Keratinocyte (primary cell): ENCODE measurements at regions not wholly inside any gene's neighbourhood (a gene's known extent, or its start where the extent isn't known, plus 50 kb on each side); places are given as distances from the start of the nearest gene placed in this dataset.

Source experiments
- DNase-seq: peaks from one replicate; pipeline ENCODE4 v3.0.0-alpha.2; 2011; ENCODE audit warnings: low read depth, missing footprints, low spot score
- FAIRE-seq: peaks from 2 replicates; lab custom pipeline; 2011; peaks lifted over from hg19 to GRCh38; lab: Jason Lieb, UNC
- H2AFZ ChIP-seq: 2 replicates; pipeline ENCODE4 v1.6.0; 2012; ENCODE audit warnings: low read length, control low read depth, inconsistent platforms; ENCODE audit not compliant: control insufficient read depth
- H3K27ac ChIP-seq: 2 replicates; pipeline ENCODE4 v1.5.1; 2011; ENCODE audit warnings: low read length; ENCODE audit not compliant: control insufficient read depth, insufficient read depth
- H3K27me3 ChIP-seq: 3 replicates; pipeline ENCODE4 v1.6.0; 2011; ENCODE audit warnings: low read length; ENCODE audit not compliant: control insufficient read depth, insufficient read depth; ENCODE audit errors: extremely low read depth
- H3K36me3 ChIP-seq, 2 experiments: 2 replicates in 1 of 2; 3 replicates in 1 of 2; pipeline ENCODE4 v1.5.1; 2011; ENCODE audit warnings: low read length in 2 of 2, mild to moderate bottlenecking in 1 of 2; ENCODE audit not compliant: control insufficient read depth in 2 of 2, insufficient read depth in 2 of 2; ENCODE audit errors: extremely low read depth in 1 of 2
- H3K4me1 ChIP-seq: 3 replicates; pipeline ENCODE4 v1.5.1; 2011; ENCODE audit warnings: low read length; ENCODE audit not compliant: control insufficient read depth, insufficient read depth; ENCODE audit errors: extremely low read depth
- H3K4me2 ChIP-seq: 3 replicates; pipeline ENCODE4 v1.6.0; 2011; ENCODE audit warnings: low read depth, low read length; ENCODE audit not compliant: control insufficient read depth, insufficient read depth; ENCODE audit errors: extremely low read depth
- H3K4me3 ChIP-seq, 3 experiments: fragments of 200-600 bp in 1 of 3; sonication (generic) in 1 of 3; 2 replicates in 2 of 3; 3 replicates in 1 of 3; pipeline ENCODE4 v1.5.1; 2011 to 2016; ENCODE audit warnings: low read length in 3 of 3, mild to moderate bottlenecking in 3 of 3, control low read depth in 2 of 3, inconsistent platforms in 1 of 3, low read depth in 1 of 3, mixed read lengths in 1 of 3, mixed run types in 1 of 3, moderate library complexity in 1 of 3; ENCODE audit not compliant: control insufficient read depth in 2 of 3, insufficient read depth in 2 of 3; ENCODE audit errors: extremely low read depth in 1 of 3
- H3K79me2 ChIP-seq: 2 replicates; pipeline ENCODE4 v1.6.0; 2012; ENCODE audit warnings: low read length; ENCODE audit not compliant: control insufficient read depth, insufficient read depth
- H3K9ac ChIP-seq: 3 replicates; pipeline ENCODE4 v1.6.0; 2011; ENCODE audit warnings: low read length; ENCODE audit not compliant: control insufficient read depth, insufficient read depth; ENCODE audit errors: extremely low read depth
- H3K9me1 ChIP-seq: 3 replicates; pipeline ENCODE4 v1.6.0; 2011; ENCODE audit warnings: low read length; ENCODE audit not compliant: control insufficient read depth, insufficient read depth; ENCODE audit errors: extremely low read depth
- H3K9me3 ChIP-seq: 2 replicates; pipeline ENCODE4 v1.5.1; 2012; ENCODE audit warnings: low read depth, low read length; ENCODE audit not compliant: control insufficient read depth
- H4K20me1 ChIP-seq: 3 replicates; pipeline ENCODE4 v1.6.0; 2011; ENCODE audit warnings: low read length; ENCODE audit not compliant: control insufficient read depth, insufficient read depth; ENCODE audit errors: extremely low read depth
- CTCF ChIP-seq, 3 experiments: IDR thresholded peaks in 1 of 3; conservative IDR thresholded peaks in 1 of 3; optimal IDR thresholded peaks in 1 of 3; 2 replicates in 2 of 3; 3 replicates in 1 of 3; pipeline versions ENCODE3 to v1.5.1; 2011; ENCODE audit warnings: low read length in 3 of 3, mild to moderate bottlenecking in 3 of 3, moderate library complexity in 2 of 3, control low read depth in 1 of 3, inconsistent platforms in 1 of 3; ENCODE audit not compliant: insufficient read depth in 2 of 3; ENCODE audit errors: extremely low read depth in 1 of 3
- EZH2 ChIP-seq: IDR thresholded peaks from one replicate; pipeline ENCODE4 v1.6.1; 2012; ENCODE audit warnings: inconsistent platforms, mild to moderate bottlenecking, low read length, moderate library complexity
- dilution Hi-C: fragments of 300-500 bp; cut with MboI; formaldehyde crosslinking; loops from one replicate; pipeline ENCODE4 v1.7.0; 2020; ENCODE audit warnings: low sequenced_read_pairs; ENCODE audit not compliant: extremely low pct_ligation_motif_present

- H3K9me1 ChIP-seq = no peaks in the 10 kb centered on the region
- H3K36me3 ChIP-seq = no peaks in the 10 kb centered on the region
- no peaks in the 10 kb centered on the region for H3K79me2 ChIP-seq
- H3K27me3 ChIP-seq = no peaks in the 10 kb centered on the region
- dilution Hi-C loops = no loop called here
- H3K4me1 ChIP-seq = no peaks in the 10 kb centered on the region
- DNase-seq (no peak), FAIRE-seq (no peak)
- H3K27ac ChIP-seq = no peak overlapping the region
- no peaks in the 10 kb centered on the region for H4K20me1 ChIP-seq
- H3K4me3 ChIP-seq = no peak overlapping the region
- no peak overlapping the region for H2AFZ ChIP-seq
- H3K9ac ChIP-seq = no peak overlapping the region
- no peak for TF ChIP-seq EZH2
- no peak overlapping the region for H3K4me2 ChIP-seq
- H3K9me3 ChIP-seq = no peaks in the 10 kb centered on the region
These were observed 310.4 kb downstream of the ATXN7L3B start for GRCh38 chr12:74848006-74848405.

- no peaks in the 10 kb centered on the region for H3K79me2 ChIP-seq
- no peak for TF ChIP-seq CTCF (optimal IDR thresholded peaks at IDR 0.05 in 1 of 3, IDR thresholded peaks at IDR 0.05 in 1 of 3, conservative IDR thresholded peaks at IDR 0.05 in 1 of 3; ENCODE audit: extremely low read depth in 1 of 3, insufficient read depth in 2 of 3, low read length in 3 of 3)
- no peak for TF ChIP-seq EZH2
- H3K9me1 ChIP-seq = no peaks in the 10 kb centered on the region
- FAIRE-seq (no peak), DNase-seq (no peak)
- dilution Hi-C loops = no loop called here
- no peak overlapping the region for H3K27ac ChIP-seq
- no peaks in the 10 kb centered on the region for H3K27me3 ChIP-seq
- no peaks in the 10 kb centered on the region for H3K36me3 ChIP-seq
- no peak overlapping the region for H3K4me3 ChIP-seq
- no peaks in the 10 kb centered on the region for H3K4me1 ChIP-seq
- H3K9me3 ChIP-seq = no peaks in the 10 kb centered on the region
- H3K9ac ChIP-seq = no peak overlapping the region
- no peak overlapping the region for H3K4me2 ChIP-seq
- no peaks in the 10 kb centered on the region for H4K20me1 ChIP-seq
- H2AFZ ChIP-seq = no peak overlapping the region
These were observed 312.2 kb downstream of the ATXN7L3B start for GRCh38 chr12:74849801-74850200.

GRCh38 chr12:74871817-74872216 is 334.2 kb downstream of the ATXN7L3B start:
- no peak for FAIRE-seq
- H3K27ac ChIP-seq = no peak overlapping the region
- dilution Hi-C loops = no loop called here
- no peaks in the 10 kb centered on the region for H4K20me1 ChIP-seq
- H3K9me3 ChIP-seq = no peaks in the 10 kb centered on the region
- H3K79me2 ChIP-seq = no peaks in the 10 kb centered on the region
- no peak for DNase-seq
- no peaks in the 10 kb centered on the region for H3K4me1 ChIP-seq
- no peak overlapping the region for H2AFZ ChIP-seq
- H3K9ac ChIP-seq = no peak overlapping the region
- TF ChIP-seq EZH2 = no peak
- TF ChIP-seq CTCF (optimal IDR thresholded peaks at IDR 0.05 in 1 of 3, IDR thresholded peaks at IDR 0.05 in 1 of 3, conservative IDR thresholded peaks at IDR 0.05 in 1 of 3; ENCODE audit: extremely low read depth in 1 of 3, insufficient read depth in 2 of 3, low read length in 3 of 3) = no peak
- H3K4me3 ChIP-seq = no peak overlapping the region
- no peaks in the 10 kb centered on the region for H3K36me3 ChIP-seq
- no peaks in the 10 kb centered on the region for H3K27me3 ChIP-seq
- H3K9me1 ChIP-seq = no peaks in the 10 kb centered on the region
- no peak overlapping the region for H3K4me2 ChIP-seq
